DND-41 (cell line): ENCODE measurements at regions not wholly inside any gene's neighbourhood (a gene's known extent, or its start where the extent isn't known, plus 50 kb on each side); places are given as distances from the start of the nearest gene placed in this dataset.

Source experiments
- ATAC-seq: fragments of 200-7000 bp; cut with Tn5 transposase; 3 replicates; pipeline ENCODE4 v1.9.1; 2021; ENCODE audit warnings: low read depth; ENCODE audit not compliant: insufficient read depth
- DNase-seq: peaks from one replicate; pipeline ENCODE4 v3.0.0-alpha.2; 2020
- H2AFZ ChIP-seq: 2 replicates; pipeline ENCODE4 v1.6.0; 2012; ENCODE audit warnings: low read depth, low read length
- H3K27ac ChIP-seq: 2 replicates; pipeline ENCODE4 v1.5.1; 2012; ENCODE audit warnings: low read length, inconsistent platforms
- H3K27me3 ChIP-seq: fragments of 200-600 bp; sonication (generic); 2 replicates; pipeline ENCODE4 v1.6.0; 2012; ENCODE audit warnings: low read length, mild to moderate bottlenecking, inconsistent platforms; ENCODE audit not compliant: insufficient read depth, poor library complexity
- H3K36me3 ChIP-seq: 2 replicates; pipeline ENCODE4 v1.5.1; 2012; ENCODE audit warnings: low read length, inconsistent platforms; ENCODE audit not compliant: insufficient read depth
- H3K4me1 ChIP-seq: 2 replicates; pipeline ENCODE4 v1.5.1; 2012; ENCODE audit warnings: mild to moderate bottlenecking, low read length; ENCODE audit not compliant: insufficient read depth
- H3K4me2 ChIP-seq: 2 replicates; pipeline ENCODE4 v1.6.0; 2012; ENCODE audit warnings: mild to moderate bottlenecking, moderate library complexity, low read length, inconsistent platforms; ENCODE audit not compliant: insufficient read depth
- H3K4me3 ChIP-seq, 2 experiments: fragments of 200-600 bp in 1 of 2; shearing (Covaris generic) in 1 of 2; 2 replicates each; pipeline ENCODE4 v1.5.1; 2012 to 2016; ENCODE audit warnings: inconsistent platforms in 2 of 2, low read length in 2 of 2, mild to moderate bottlenecking in 2 of 2, low read depth in 1 of 2, moderate library complexity in 1 of 2
- H3K79me2 ChIP-seq: 2 replicates; pipeline ENCODE4 v1.6.0; 2012; ENCODE audit warnings: low read length, inconsistent platforms; ENCODE audit not compliant: insufficient read depth
- H3K9ac ChIP-seq: 2 replicates; pipeline ENCODE4 v1.6.0; 2012; ENCODE audit warnings: low read depth, mild to moderate bottlenecking, inconsistent platforms, low read length, moderate library complexity
- H3K9me3 ChIP-seq: 2 replicates; pipeline ENCODE4 v1.5.1; 2012; ENCODE audit warnings: low read length, moderate library complexity, mild to moderate bottlenecking, inconsistent platforms; ENCODE audit not compliant: insufficient read depth, severe bottlenecking
- H4K20me1 ChIP-seq: 2 replicates; pipeline ENCODE4 v1.6.0; 2012; ENCODE audit warnings: low read length; ENCODE audit not compliant: insufficient read depth
- CTCF ChIP-seq: IDR thresholded peaks from 2 replicates; pipeline ENCODE4 v1.5.1; 2012; ENCODE audit warnings: borderline replicate concordance, low read length, moderate library complexity, mild to moderate bottlenecking; ENCODE audit not compliant: poor library complexity, severe bottlenecking; ENCODE audit errors: extremely low read depth
- EZH2 ChIP-seq: IDR thresholded peaks from 3 replicates; pipeline ENCODE4 v1.6.1; 2012; ENCODE audit warnings: borderline replicate concordance, low read depth, mild to moderate bottlenecking, moderate library complexity, low read length, inconsistent platforms; ENCODE audit not compliant: severe bottlenecking

- ATAC-seq = no peak
- H3K9me3 ChIP-seq = no peaks in the 10 kb centered on the region
- no peak overlapping the region for H3K9ac ChIP-seq
Observed at GRCh38 chr6:27617046-27617687, 144.3 kb upstream of the ZNF184 start.

GRCh38 chr6:27616328-27617045 is 143.6 kb upstream of the ZNF184 start:
- no peak for TF ChIP-seq CTCF
- no peak for TF ChIP-seq EZH2
- Histone ChIP-seq H3K9ac (no peak overlapping the region), H4K20me1 (no peaks in the 10 kb centered on the region), H3K9me3 (no peaks in the 10 kb centered on the region), H3K4me3 (no peak overlapping the region), H3K79me2 (no peaks in the 10 kb centered on the region), H3K36me3 (no peaks in the 10 kb centered on the region), H2AFZ (no peak overlapping the region), H3K4me2 (no peak overlapping the region), H3K27ac (no peak overlapping the region), H3K4me1 (no peaks in the 10 kb centered on the region), H3K27me3 (peaks cover 5% of the 10 kb centered on the region)
- DNase-seq = no peak
- no peak for ATAC-seq

More at GRCh38 chr6:27617046-27617687, 144.3 kb upstream of the ZNF184 start:
- no peak overlapping the region for H2AFZ ChIP-seq
- H3K27me3 ChIP-seq = peaks cover 5% of the 10 kb centered on the region
- TF ChIP-seq EZH2 (no peak), CTCF (no peak)
- no peak overlapping the region for H3K4me2 ChIP-seq
- H3K79me2 ChIP-seq = no peaks in the 10 kb centered on the region
- H3K4me1 ChIP-seq = no peaks in the 10 kb centered on the region
- H3K4me3 ChIP-seq = no peak overlapping the region
- H3K36me3 ChIP-seq = no peaks in the 10 kb centered on the region
- H4K20me1 ChIP-seq = no peaks in the 10 kb centered on the region
- H3K27ac ChIP-seq = no peak overlapping the region
- no peak for DNase-seq

- ATAC-seq = no peak
- DNase-seq = no peak
- Histone ChIP-seq H3K36me3 (no peaks in the 10 kb centered on the region), H3K4me2 (no peak overlapping the region), H3K4me3 (no peak overlapping the region), H3K9ac (no peak overlapping the region), H3K9me3 (no peaks in the 10 kb centered on the region), H3K4me1 (no peaks in the 10 kb centered on the region), H3K27ac (no peak overlapping the region), H3K27me3 (peaks cover 3% of the 10 kb centered on the region), H3K79me2 (no peaks in the 10 kb centered on the region), H4K20me1 (no peaks in the 10 kb centered on the region), H2AFZ (no peak overlapping the region)
- TF ChIP-seq EZH2 = no peak
- no peak for TF ChIP-seq CTCF
Observed at GRCh38 chr6:27611451-27611850, 138.5 kb upstream of the ZNF184 start.
